H1 (cell line): ENCODE measurements at regions not wholly inside any gene's neighbourhood (a gene's known extent, or its start where the extent isn't known, plus 50 kb on each side); places are given as distances from the start of the nearest gene placed in this dataset.
"Not testable (repeated sequence)": the region's sequence is repeated elsewhere in the genome, so short reads cannot be mapped to it uniquely, and the experiment has no call there.

Source experiments
- CTCF ChIA-PET: fragments of 300-600 bp; sonication (Branson Sonifier 250); formaldehyde crosslinking; loops from one replicate; lab custom pipeline; 2021; ENCODE audit not compliant: partially characterized antibody; lab: Charles Lee
- POLR2A ChIA-PET: fragments of 300-600 bp; sonication (Branson Sonifier 250); formaldehyde crosslinking; loops from one replicate; lab custom pipeline; 2021; ENCODE audit warnings: inconsistent platforms; ENCODE audit not compliant: partially characterized antibody; lab: Charles Lee
- DNase-seq, 2 experiments: peaks; one replicate each; pipeline versions ENCODE4 v3.0.0 to v3.0.0-alpha.2; 2010 to 2022; ENCODE audit warnings: low spot score in 2 of 2, low read depth in 1 of 2, mixed read lengths in 1 of 2
- FAIRE-seq: peaks from 2 replicates; lab custom pipeline; 2011; peaks lifted over from hg19 to GRCh38; lab: Jason Lieb, UNC
- H2AFZ ChIP-seq: 2 replicates; pipeline ENCODE4 v1.8.1; 2012; ENCODE audit warnings: low read length, inconsistent platforms
- H2AK5ac ChIP-seq: 2 replicates; pipeline ENCODE4 v1.6.1; 2013; ENCODE audit warnings: low read depth, low read length
- H2BK120ac ChIP-seq: replicated peaks from 2 replicates; pipeline ENCODE3; 2013; ENCODE audit warnings: low read depth, low read length, inconsistent platforms
- H2BK12ac ChIP-seq: 2 replicates; pipeline ENCODE4 v1.6.1; 2013; ENCODE audit warnings: low read depth, low read length
- H2BK15ac ChIP-seq: 2 replicates; pipeline ENCODE4 v1.6.1; 2013; ENCODE audit warnings: low read length
- H2BK20ac ChIP-seq: 2 replicates; pipeline ENCODE4 v1.6.1; 2013; ENCODE audit warnings: low read length
- H2BK5ac ChIP-seq: 2 replicates; pipeline ENCODE4 v1.6.1; 2013; ENCODE audit warnings: low read depth, low read length
- H3K14ac ChIP-seq: 2 replicates; pipeline ENCODE4 v1.6.1; 2013; ENCODE audit warnings: inconsistent platforms; ENCODE audit not compliant: insufficient read length
- H3K18ac ChIP-seq: 2 replicates; pipeline ENCODE4 v1.6.1; 2013; ENCODE audit warnings: low read length; ENCODE audit errors: extremely low read depth
- H3K23ac ChIP-seq: 2 replicates; pipeline ENCODE4 v1.6.1; 2013; ENCODE audit warnings: inconsistent platforms; ENCODE audit not compliant: insufficient read length
- H3K23me2 ChIP-seq: 2 replicates; pipeline ENCODE4 v1.6.1; 2013; ENCODE audit warnings: low read depth, low read length
- H3K27ac ChIP-seq: 2 replicates; pipeline ENCODE4 v1.6.1; 2011; ENCODE audit warnings: low read depth, low read length, inconsistent platforms
- H3K27me3 ChIP-seq, 4 experiments: replicated peaks in 1 of 4; 1 replicate in 1 of 4; 2 replicates in 3 of 4; pipeline versions ENCODE4 v1.6.1 to v1.8.1; 2011 to 2013; ENCODE audit warnings: low read length in 3 of 4, mild to moderate bottlenecking in 3 of 4, inconsistent platforms in 2 of 4, mixed read lengths in 2 of 4, moderate library complexity in 1 of 4; ENCODE audit not compliant: control insufficient read depth in 3 of 4, insufficient read depth in 3 of 4; ENCODE audit errors: extremely low read depth in 1 of 4
- H3K36me3 ChIP-seq, 4 experiments: 2 replicates each; pipeline versions ENCODE4 v1.6.1 to v1.8.1; 2011 to 2013; ENCODE audit warnings: mild to moderate bottlenecking in 4 of 4, low read length in 3 of 4, moderate library complexity in 2 of 4, control low read depth in 1 of 4, inconsistent platforms in 1 of 4; ENCODE audit not compliant: insufficient read depth in 4 of 4, control insufficient read depth in 2 of 4
- H3K4ac ChIP-seq: replicated peaks from 2 replicates; pipeline ENCODE3; 2013; ENCODE audit warnings: low read length, low read depth, mixed read lengths, inconsistent platforms; ENCODE audit not compliant: insufficient read length
- H3K4me1 ChIP-seq, 4 experiments: replicated peaks in 1 of 4; 1 replicate in 1 of 4; 2 replicates in 3 of 4; pipeline versions ENCODE4 v1.6.1 to v1.8.1; 2011 to 2013; ENCODE audit warnings: low read length in 3 of 4, inconsistent platforms in 2 of 4, mixed read lengths in 1 of 4; ENCODE audit not compliant: insufficient read depth in 4 of 4, control insufficient read depth in 3 of 4
- H3K4me2 ChIP-seq, 2 experiments: 2 replicates each; pipeline versions ENCODE4 v1.6.1 to v1.8.1; 2011 to 2013; ENCODE audit warnings: low read depth in 2 of 2, low read length in 2 of 2, control low read depth in 1 of 2, inconsistent platforms in 1 of 2, mild to moderate bottlenecking in 1 of 2; ENCODE audit not compliant: insufficient read depth in 1 of 2
- H3K4me3 ChIP-seq, 4 experiments: fragments of 200-600, 300-600 bp in 1 of 4; sonication (generic), shearing (Covaris generic), sonication (Bioruptor Twin) in 1 of 4; 2 replicates each; pipeline versions ENCODE4 v1.5.1 to v1.8.1; 2011 to 2016; ENCODE audit warnings: low read length in 4 of 4, low read depth in 3 of 4, control low read depth in 2 of 4, inconsistent platforms in 2 of 4, mild to moderate bottlenecking in 2 of 4, mixed read lengths in 1 of 4, moderate library complexity in 1 of 4; ENCODE audit not compliant: insufficient read depth in 2 of 4; ENCODE audit errors: extremely low read depth in 1 of 4
- H3K56ac ChIP-seq: replicated peaks from 2 replicates; pipeline ENCODE3; 2013; ENCODE audit warnings: low read depth, mild to moderate bottlenecking, mixed read lengths, low read length, inconsistent platforms; ENCODE audit not compliant: insufficient read length
- H3K79me1 ChIP-seq: 2 replicates; pipeline ENCODE4 v1.6.1; 2013; ENCODE audit warnings: low read depth, low read length, control low read depth
- H3K79me2 ChIP-seq, 2 experiments: 2 replicates each; pipeline versions ENCODE4 v1.6.1 to v1.8.1; 2012 to 2013; ENCODE audit warnings: low read length in 2 of 2, mild to moderate bottlenecking in 2 of 2, inconsistent platforms in 1 of 2; ENCODE audit not compliant: insufficient read depth in 2 of 2, control insufficient read depth in 1 of 2
- H3K9ac ChIP-seq, 4 experiments: replicated peaks in 1 of 4; 1 replicate in 1 of 4; 2 replicates in 3 of 4; pipeline versions ENCODE4 v1.6.1 to v1.8.1; 2011 to 2013; ENCODE audit warnings: low read depth in 3 of 4, low read length in 3 of 4, control low read depth in 2 of 4, mild to moderate bottlenecking in 2 of 4, moderate library complexity in 2 of 4, inconsistent platforms in 1 of 4; ENCODE audit errors: extremely low read depth in 1 of 4
- H3K9me3 ChIP-seq, 2 experiments: 2 replicates each; pipeline versions ENCODE4 v1.6.1 to v1.8.1; 2012 to 2013; ENCODE audit warnings: mild to moderate bottlenecking in 2 of 2, moderate library complexity in 2 of 2, control low read depth in 1 of 2, inconsistent platforms in 1 of 2, low read depth in 1 of 2, low read length in 1 of 2, mixed read lengths in 1 of 2; ENCODE audit not compliant: insufficient read depth in 2 of 2
- H4K20me1 ChIP-seq, 2 experiments: replicated peaks in 1 of 2; 2 replicates each; pipeline versions ENCODE3 to v1.8.1; 2011 to 2013; ENCODE audit warnings: inconsistent platforms in 2 of 2, low read length in 2 of 2, mild to moderate bottlenecking in 1 of 2; ENCODE audit not compliant: insufficient read depth in 2 of 2, control insufficient read depth in 1 of 2
- H4K5ac ChIP-seq: 2 replicates; pipeline ENCODE4 v1.6.1; 2013; ENCODE audit warnings: low read length, low read depth, mixed read lengths, inconsistent platforms; ENCODE audit not compliant: insufficient read length
- H4K8ac ChIP-seq: 2 replicates; pipeline ENCODE4 v1.8.0; 2013; ENCODE audit warnings: mild to moderate bottlenecking, moderate library complexity, low read length, inconsistent platforms; ENCODE audit not compliant: insufficient read depth; ENCODE audit errors: extremely low read depth
- H4K91ac ChIP-seq: replicated peaks from 2 replicates; pipeline ENCODE3; 2013; ENCODE audit warnings: low read length, mixed read lengths, inconsistent platforms; ENCODE audit not compliant: insufficient read length
- WGBS, 2 experiments: shearing (Covaris generic) in 1 of 2; methylation state at CpG; one replicate each; pipeline versions ENCODE4 v1.1.6 to v1.1.7; 2013 to 2015; ENCODE audit warnings: low lambda C conversion rate in 2 of 2, mixed read lengths in 2 of 2, inconsistent platforms in 1 of 2, low coverage in 1 of 2, missing lambda C conversion rate in 1 of 2; ENCODE audit not compliant: insufficient replicate concordance in 2 of 2, insufficient coverage in 1 of 2, insufficient read length in 1 of 2; ENCODE audit errors: extremely low coverage in 1 of 2, missing lambda C conversion rate in 1 of 2; 5-methylcytosine and 5-hydroxymethylcytosine counted together

GRCh38 chr7:35931551-35931950, 130.7 kb downstream of the SEPTIN7 start:
- DNase-seq, H3K27me3 ChIP-seq, H3K9ac ChIP-seq, H3K56ac ChIP-seq, H4K5ac ChIP-seq, POLR2A ChIA-PET, H4K8ac ChIP-seq, H2BK120ac ChIP-seq, H3K79me1 ChIP-seq, H3K4me2 ChIP-seq, H3K23me2 ChIP-seq, H3K79me2 ChIP-seq, H3K27ac ChIP-seq, H3K9me3 ChIP-seq, H4K91ac ChIP-seq, H3K4me1 ChIP-seq, H3K4ac ChIP-seq, FAIRE-seq, H2AK5ac ChIP-seq, H4K20me1 ChIP-seq, CTCF ChIA-PET, H3K4me3 ChIP-seq, H2BK20ac ChIP-seq, H3K36me3 ChIP-seq, H3K18ac ChIP-seq, H3K14ac ChIP-seq, H2BK15ac ChIP-seq, H2AFZ ChIP-seq, H3K23ac ChIP-seq, H2BK5ac ChIP-seq, H2BK12ac ChIP-seq: not testable (repeated sequence)

DNA sequence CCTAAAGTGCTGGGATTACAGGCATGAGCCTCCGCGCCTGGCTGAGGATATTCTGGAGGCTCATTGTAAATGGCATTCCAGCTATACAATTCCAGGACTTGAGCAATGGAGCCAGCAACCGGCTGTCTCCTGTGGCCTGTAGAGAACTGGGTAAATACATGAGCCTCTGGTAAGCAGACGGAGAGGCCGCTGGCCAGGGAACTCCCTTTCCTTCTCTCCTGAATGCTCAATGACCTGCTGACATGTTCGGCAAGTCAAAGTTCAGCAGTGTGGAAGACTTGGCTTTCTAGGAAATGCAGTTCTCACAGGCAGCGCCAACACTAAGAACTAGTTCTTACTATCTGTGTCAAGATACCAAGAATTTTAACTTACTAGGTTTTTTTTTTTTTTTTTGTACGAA, 139.8 kb downstream of the SEPTIN7 start:
- H3K9me3 ChIP-seq, H3K4me1 ChIP-seq, H3K9ac ChIP-seq, H3K4me3 ChIP-seq, H4K8ac ChIP-seq, H3K4me2 ChIP-seq, H3K4ac ChIP-seq, H3K56ac ChIP-seq, H3K23me2 ChIP-seq, H2BK20ac ChIP-seq, H2BK120ac ChIP-seq, FAIRE-seq, H3K36me3 ChIP-seq, H2AFZ ChIP-seq, H3K79me2 ChIP-seq, H3K79me1 ChIP-seq, DNase-seq, H4K20me1 ChIP-seq, H4K91ac ChIP-seq, H2BK15ac ChIP-seq, H3K18ac ChIP-seq, H2AK5ac ChIP-seq, CTCF ChIA-PET, H4K5ac ChIP-seq, POLR2A ChIA-PET, H3K27ac ChIP-seq, H2BK5ac ChIP-seq, H3K23ac ChIP-seq, H3K27me3 ChIP-seq, H2BK12ac ChIP-seq, H3K14ac ChIP-seq: not testable (repeated sequence)
- 94% methylated on average over 5 of the region's 8 CpGs; no CpG with 5 or more reads in 1 of the 2 experiments for WGBS, 2 experiments
